Islet precursor cell (in vitro differentiated cells): ENCODE measurements at regions not wholly inside any gene's neighbourhood (a gene's known extent, or its start where the extent isn't known, plus 50 kb on each side); places are given as distances from the start of the nearest gene placed in this dataset.
A peak's percentile ranks its signal among the peaks of the same experiment; 100 is the strongest.

ENCODE experiments used
- DNase-seq: peaks from one replicate; pipeline ENCODE4 v3.0.0-alpha.2; 2018

GRCh38 chr7:23981314-23981713 lies 271.3 kb downstream of the STK31 start:
- no peak for DNase-seq

- no peak for DNase-seq
These were observed 271.7 kb downstream of the STK31 start for GRCh38 chr7:23981758-23982157.

GRCh38 chr7:24005517-24005916 lies 278.5 kb upstream of the NPY start:
- DNase-seq, result no peak

GRCh38 chr7:24010495-24010894 lies 273.5 kb upstream of the NPY start:
- no peak for DNase-seq

- no peak for DNase-seq
These were observed 266.5 kb upstream of the NPY start for GRCh38 chr7:24017519-24017918.

- no peak for DNase-seq
These were observed 265.7 kb upstream of the NPY start for GRCh38 chr7:24018331-24018730.

- DNase-seq, result no peak
These were observed 264.1 kb upstream of the NPY start for GRCh38 chr7:24019841-24020240.

- DNase-seq, result no peak
These were observed 259.5 kb upstream of the NPY start for GRCh38 chr7:24024276-24025068.

GRCh38 chr7:24025094-24025493 lies 258.9 kb upstream of the NPY start:
- no peak for DNase-seq

GRCh38 chr7:24025765-24026164 lies 258.2 kb upstream of the NPY start:
- DNase-seq, result no peak

- DNase-seq, result no peak
These were observed 257.6 kb upstream of the NPY start for GRCh38 chr7:24026351-24026750.

GRCh38 chr7:24029068-24029467 lies 254.9 kb upstream of the NPY start:
- DNase-seq, result no peak

- no peak for DNase-seq
These were observed 249.7 kb upstream of the NPY start for GRCh38 chr7:24034251-24034650.

GRCh38 chr7:24035366-24036032 lies 248.5 kb upstream of the NPY start:
- no peak for DNase-seq

- DNase-seq, result no peak
These were observed 248.0 kb upstream of the NPY start for GRCh38 chr7:24036033-24036412.

- no peak for DNase-seq
These were observed 245.0 kb upstream of the NPY start for GRCh38 chr7:24038993-24039392.

- DNase-seq, result no peak
These were observed 243.9 kb upstream of the NPY start for GRCh38 chr7:24039991-24040624.

GRCh38 chr7:24042028-24042427 lies 242.0 kb upstream of the NPY start:
- no peak for DNase-seq

GRCh38 chr7:24049296-24049695 lies 234.7 kb upstream of the NPY start:
- DNase-seq, result no peak

GRCh38 chr7:24050991-24051560 lies 232.9 kb upstream of the NPY start:
- DNase-seq, result no peak

- no peak for DNase-seq
These were observed 232.3 kb upstream of the NPY start for GRCh38 chr7:24051651-24052050.

GRCh38 chr7:24052572-24053260 lies 231.3 kb upstream of the NPY start:
- peak; percentile 86 for DNase-seq

- DNase-seq, result no peak
These were observed 229.8 kb upstream of the NPY start for GRCh38 chr7:24054236-24054635.
